Tibial artery (tissue), 4 donors: ENCODE measurements at regions not wholly inside any gene's neighbourhood (a gene's known extent, or its start where the extent isn't known, plus 50 kb on each side); places are given as distances from the start of the nearest gene placed in this dataset.

Experiments
- DNase-seq, 2 donors: peaks; one replicate each; pipeline ENCODE4 v3.0.0-alpha.2; 2019
- H3K27ac ChIP-seq, 2 donors: fragments of 200-600 bp; sonication (generic) in 1 of 2; 1 replicate in 1 of 2; 2 replicates in 1 of 2; pipeline ENCODE4 v1.5.1; 2018 to 2019; ENCODE audit warnings: mild to moderate bottlenecking in 1 of 2
- H3K27me3 ChIP-seq, 2 donors: fragments of 200-600 bp; sonication (generic) in 1 of 2; one replicate each; pipeline versions ENCODE4 v1.5.1 to v1.6.0; 2016 to 2019
- H3K36me3 ChIP-seq, 3 donors: fragments of 200-600 bp; sonication (generic) in 2 of 3; one replicate each; pipeline ENCODE4 v1.5.1; 2016 to 2019; ENCODE audit warnings: mild to moderate bottlenecking in 2 of 3
- H3K4me1 ChIP-seq, 4 donors: fragments of 200-600 bp; sonication (generic) in 2 of 4; 1 replicate in 3 of 4; 2 replicates in 1 of 4; pipeline ENCODE4 v1.5.1; 2016 to 2019
- H3K4me3 ChIP-seq, 2 donors: fragments of 200-600 bp; sonication (generic) in 1 of 2; 1 replicate in 1 of 2; 2 replicates in 1 of 2; pipeline ENCODE4 v1.5.1; 2018 to 2019; ENCODE audit warnings: mild to moderate bottlenecking in 2 of 2
- H3K9me3 ChIP-seq, 3 donors: fragments of 200-600 bp; sonication (generic) in 1 of 3; one replicate each; pipeline ENCODE4 v1.5.1; 2016 to 2019
- intact Hi-C: fragments of 100-400 bp; cut with DNase I; formaldehyde crosslinking; loops from one replicate; pipeline ENCODE4 v1.15.0; 2023; ENCODE audit warnings: low total_unique reads
- TF ChIP-seq, protein P1 (sequence below), 2 experiments: fragments of 200-600 bp in 1 of 2; fragments of 450-650 bp in 1 of 2; IDR thresholded peaks; one replicate each; pipeline ENCODE4 v1.5.1; 2017 to 2019; ENCODE audit warnings: antibody characterized with exemption in 2 of 2, mild to moderate bottlenecking in 1 of 2, moderate library complexity in 1 of 2

DNA sequence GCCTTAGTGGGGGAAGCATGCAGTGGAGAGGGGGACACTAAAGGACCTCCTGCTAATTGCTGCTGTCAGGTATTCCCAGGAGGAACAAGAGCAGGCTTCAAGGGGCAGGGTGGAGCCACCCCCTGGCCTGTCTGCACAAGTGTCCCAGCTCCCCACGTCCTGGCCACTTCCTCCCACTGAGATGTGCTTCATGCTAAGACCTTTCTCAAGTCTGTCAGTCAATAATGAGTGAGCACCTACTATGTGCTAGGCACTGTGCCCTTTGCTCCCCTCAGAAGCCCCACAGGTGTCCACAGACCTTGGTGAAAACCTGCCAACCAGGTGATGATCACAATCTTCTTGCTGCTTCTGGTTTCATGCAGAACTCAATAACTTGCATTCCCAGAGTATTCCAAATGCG lies 147.9 kb downstream of the UNC5CL start:
- no peak overlapping the region for H3K4me3 ChIP-seq
- no peaks in the 10 kb centered on the region for H3K36me3 ChIP-seq
- no peaks in the 10 kb centered on the region for H3K27me3 ChIP-seq
- intact Hi-C loops = no loop called here
- H3K4me1 ChIP-seq = peaks cover 0 to 8% (median under 1%) of the 10 kb centered on the region in 4 donors
- H3K9me3 ChIP-seq = no peaks in the 10 kb centered on the region
- H3K27ac ChIP-seq = no peak overlapping the region
- DNase-seq = no peak
- TF ChIP-seq, protein P1, sequence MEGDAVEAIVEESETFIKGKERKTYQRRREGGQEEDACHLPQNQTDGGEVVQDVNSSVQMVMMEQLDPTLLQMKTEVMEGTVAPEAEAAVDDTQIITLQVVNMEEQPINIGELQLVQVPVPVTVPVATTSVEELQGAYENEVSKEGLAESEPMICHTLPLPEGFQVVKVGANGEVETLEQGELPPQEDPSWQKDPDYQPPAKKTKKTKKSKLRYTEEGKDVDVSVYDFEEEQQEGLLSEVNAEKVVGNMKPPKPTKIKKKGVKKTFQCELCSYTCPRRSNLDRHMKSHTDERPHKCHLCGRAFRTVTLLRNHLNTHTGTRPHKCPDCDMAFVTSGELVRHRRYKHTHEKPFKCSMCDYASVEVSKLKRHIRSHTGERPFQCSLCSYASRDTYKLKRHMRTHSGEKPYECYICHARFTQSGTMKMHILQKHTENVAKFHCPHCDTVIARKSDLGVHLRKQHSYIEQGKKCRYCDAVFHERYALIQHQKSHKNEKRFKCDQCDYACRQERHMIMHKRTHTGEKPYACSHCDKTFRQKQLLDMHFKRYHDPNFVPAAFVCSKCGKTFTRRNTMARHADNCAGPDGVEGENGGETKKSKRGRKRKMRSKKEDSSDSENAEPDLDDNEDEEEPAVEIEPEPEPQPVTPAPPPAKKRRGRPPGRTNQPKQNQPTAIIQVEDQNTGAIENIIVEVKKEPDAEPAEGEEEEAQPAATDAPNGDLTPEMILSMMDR (IDR thresholded peaks at IDR 0.05) = no peak

DNA sequence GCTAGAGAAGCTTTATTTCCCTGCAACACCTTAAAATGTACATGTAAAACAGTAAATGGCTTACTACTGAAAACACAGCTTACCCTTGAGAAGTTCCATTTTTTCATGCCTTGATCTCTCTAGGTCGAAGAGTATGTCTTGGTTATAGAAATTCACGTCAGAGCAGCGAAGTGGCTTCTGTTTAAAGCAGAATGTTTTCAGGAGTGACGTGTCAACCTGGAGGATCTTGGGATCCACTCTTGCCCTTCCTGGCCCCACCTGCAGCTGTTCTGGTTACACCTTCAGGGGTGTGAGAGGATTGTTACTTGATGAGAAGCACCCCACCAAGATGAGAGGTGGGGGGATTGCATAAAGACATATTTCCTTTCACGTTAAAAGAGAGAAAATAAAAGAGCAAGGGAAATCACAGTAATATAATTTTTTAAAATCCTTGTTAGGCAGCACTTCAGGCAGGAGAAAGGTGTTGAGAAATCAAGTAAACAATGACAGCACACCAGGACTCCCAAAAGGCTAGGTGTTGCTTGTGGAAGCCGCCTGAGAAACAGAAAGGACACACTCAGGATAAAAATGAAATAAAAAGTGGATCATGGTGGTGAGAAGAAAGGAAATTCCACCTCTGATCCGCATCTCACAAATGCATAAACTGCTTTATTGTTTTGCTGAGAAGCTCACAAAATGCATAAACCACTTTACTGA lies 149.7 kb downstream of the UNC5CL start:
- H3K27ac ChIP-seq = no peak overlapping the region
- H3K4me3 ChIP-seq = no peak overlapping the region
- intact Hi-C loops = no loop called here
- TF ChIP-seq, protein P1 (IDR thresholded peaks at IDR 0.05) = no peak
- H3K36me3 ChIP-seq = no peaks in the 10 kb centered on the region
- H3K27me3 ChIP-seq = no peaks in the 10 kb centered on the region
- H3K4me1 ChIP-seq = no peaks in the 10 kb centered on the region
- H3K9me3 ChIP-seq = no peaks in the 10 kb centered on the region
- no peak for DNase-seq

DNA sequence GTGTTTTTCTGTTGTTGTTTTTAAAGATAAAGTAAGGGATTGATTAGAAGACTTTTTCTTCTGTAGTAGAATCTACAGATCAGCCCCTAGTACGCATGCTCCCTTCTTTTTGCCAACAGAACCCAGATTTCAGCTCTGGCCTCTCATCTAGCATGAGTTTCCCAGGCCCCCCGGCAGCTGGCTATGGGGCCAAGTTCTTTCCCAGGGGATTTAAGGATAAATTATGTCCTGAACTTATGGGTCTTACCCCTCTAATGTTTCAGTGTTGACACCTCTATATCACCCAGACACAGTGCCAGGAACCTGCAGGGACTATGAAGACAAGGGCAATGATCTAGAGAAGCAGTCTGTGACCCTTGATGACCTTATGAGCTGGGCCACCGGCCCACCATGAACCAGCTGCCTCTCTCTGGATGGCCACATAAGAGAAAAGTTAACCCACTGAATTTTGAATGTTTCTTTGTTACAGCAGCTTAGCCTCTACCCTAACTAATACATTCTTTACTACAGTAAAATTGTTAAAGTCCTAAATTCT lies 150.5 kb downstream of the UNC5CL start:
- H3K4me3 ChIP-seq = no peak overlapping the region
- H3K4me1 ChIP-seq = no peaks in the 10 kb centered on the region
- TF ChIP-seq, protein P1 (IDR thresholded peaks at IDR 0.05) = no peak
- H3K36me3 ChIP-seq = no peaks in the 10 kb centered on the region
- no peak overlapping the region for H3K27ac ChIP-seq
- intact Hi-C loops = no loop called here
- H3K9me3 ChIP-seq = no peaks in the 10 kb centered on the region
- no peaks in the 10 kb centered on the region for H3K27me3 ChIP-seq
- DNase-seq = no peak

DNA sequence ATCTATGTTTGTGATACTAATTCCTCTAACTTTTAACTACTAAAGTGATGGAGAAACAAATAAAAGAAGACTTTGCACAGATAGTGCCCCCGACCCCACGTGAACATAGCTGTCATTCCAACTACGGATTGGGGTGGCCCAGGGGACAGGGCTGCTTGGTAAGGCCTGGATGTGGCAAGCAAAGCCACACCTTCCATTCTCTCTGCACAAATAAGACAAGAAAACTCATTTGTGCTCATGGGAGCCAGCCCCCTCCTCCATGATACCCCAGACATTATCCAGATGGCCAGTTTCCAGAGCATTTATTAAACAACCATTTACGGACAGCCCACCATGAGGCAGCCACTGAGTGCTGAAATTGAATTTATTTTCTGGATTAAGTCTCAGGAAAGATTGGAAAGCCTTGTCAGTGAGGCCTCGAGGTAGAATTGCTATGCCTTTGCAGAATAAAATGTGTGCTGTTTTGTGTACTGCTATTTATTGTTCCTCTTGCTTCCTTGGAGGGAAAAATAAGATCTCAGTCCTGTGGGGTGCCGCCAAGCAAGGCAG lies 151.2 kb downstream of the UNC5CL start:
- Histone ChIP-seq H3K4me1 (no peaks in the 10 kb centered on the region), H3K4me3 (no peak overlapping the region), H3K27ac (no peak overlapping the region), H3K36me3 (no peaks in the 10 kb centered on the region), H3K27me3 (no peaks in the 10 kb centered on the region), H3K9me3 (no peaks in the 10 kb centered on the region)
- intact Hi-C loops = no loop called here
- DNase-seq = no peak
- TF ChIP-seq, protein P1 (IDR thresholded peaks at IDR 0.05) = no peak

DNA sequence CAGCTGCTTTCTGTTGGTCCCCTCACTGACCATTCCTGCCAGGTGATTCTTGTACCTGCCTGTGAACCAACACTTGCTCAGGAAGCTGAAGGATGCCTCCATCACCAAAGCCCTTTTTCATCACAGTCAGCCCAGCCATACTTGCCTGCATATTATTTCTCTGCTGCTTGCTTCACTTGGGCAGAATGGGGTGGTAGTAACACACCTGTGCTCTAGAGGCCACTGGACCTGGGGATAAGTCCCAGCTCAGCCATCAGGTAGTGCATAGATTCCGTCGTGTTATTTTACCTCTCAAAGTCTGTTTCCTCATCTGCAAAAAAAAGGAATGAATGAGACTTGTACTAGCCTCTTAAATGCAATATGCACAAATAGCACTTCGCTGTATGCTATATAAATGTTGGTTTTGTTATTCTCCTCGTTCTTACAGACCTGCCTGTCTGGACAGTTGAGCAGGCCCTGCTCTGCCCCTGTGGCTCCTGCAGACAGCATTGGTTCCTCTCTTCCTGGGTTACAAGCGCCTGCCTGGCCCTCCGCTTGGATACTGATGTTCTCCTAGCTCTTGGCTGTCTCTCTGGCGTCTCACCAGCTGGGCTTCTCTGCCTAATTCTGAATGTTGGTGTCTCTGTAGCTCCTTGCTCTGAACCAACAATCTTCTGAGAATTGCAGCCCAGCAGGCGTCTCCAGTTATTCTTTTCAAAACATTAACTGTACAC lies 151.8 kb downstream of the UNC5CL start:
- Histone ChIP-seq H3K27me3 (no peaks in the 10 kb centered on the region), H3K27ac (no peak overlapping the region), H3K4me1 (no peaks in the 10 kb centered on the region), H3K9me3 (no peaks in the 10 kb centered on the region), H3K36me3 (no peaks in the 10 kb centered on the region), H3K4me3 (no peak overlapping the region)
- no peak for DNase-seq
- TF ChIP-seq, protein P1 (IDR thresholded peaks at IDR 0.05) = no peak
- intact Hi-C loops = no loop called here
